SK-N-MC (cell line): ENCODE measurements at regions not wholly inside any gene's neighbourhood (a gene's known extent, or its start where the extent isn't known, plus 50 kb on each side); places are given as distances from the start of the nearest gene placed in this dataset.
"Not testable (repeated sequence)": the region's sequence is repeated elsewhere in the genome, so short reads cannot be mapped to it uniquely, and the experiment has no call there.

Experiments used
- DNase-seq: peaks from one replicate; pipeline ENCODE4 v3.0.0-alpha.2; 2011; ENCODE audit warnings: low read depth, low spot score
- H3K27ac ChIP-seq: fragments of 200-600 bp; sonication (generic); 2 replicates; pipeline ENCODE4 v1.5.1; 2016; ENCODE audit warnings: mixed run types
- H3K36me3 ChIP-seq: fragments of 200-600 bp; sonication (generic); 2 replicates; pipeline ENCODE4 v1.6.1; 2017; ENCODE audit warnings: antibody characterized with exemption, low read length, mixed read lengths; ENCODE audit not compliant: insufficient read depth
- H3K4me3 ChIP-seq: fragments of 200-600 bp; sonication (generic); 2 replicates; pipeline ENCODE4 v1.5.1; 2016
- H3K9ac ChIP-seq: fragments of 200-600 bp; sonication (generic); 2 replicates; pipeline ENCODE4 v1.8.0; 2017; ENCODE audit warnings: mixed run types, mixed read lengths; ENCODE audit not compliant: insufficient read length
- H3K9me3 ChIP-seq: fragments of 200-600 bp; sonication (generic); 2 replicates; pipeline ENCODE4 v1.6.1; 2017; ENCODE audit warnings: low read depth, mild to moderate bottlenecking, antibody characterized with exemption, low read length, moderate library complexity, mixed read lengths
- EZH2 ChIP-seq: fragments of 200-600 bp; sonication (generic); IDR thresholded peaks from one replicate; pipeline ENCODE4 v1.6.1; 2017; ENCODE audit warnings: antibody characterized with exemption
- FOXP2 ChIP-seq: optimal IDR thresholded peaks from 2 replicates; pipeline ENCODE3; 2011; ENCODE audit warnings: mild to moderate bottlenecking, moderate library complexity; ENCODE audit not compliant: insufficient read depth; ENCODE audit errors: extremely low read length, control extremely low read depth
- POLR2AphosphoS5 ChIP-seq: IDR thresholded peaks from 2 replicates; pipeline ENCODE4 v1.6.1; 2012; ENCODE audit warnings: mild to moderate bottlenecking, low read depth, low read length, borderline replicate concordance

GRCh38 chr20:12229891-12230290 is 312.2 kb downstream of the BTBD3 start:
- no peak for DNase-seq

DNA sequence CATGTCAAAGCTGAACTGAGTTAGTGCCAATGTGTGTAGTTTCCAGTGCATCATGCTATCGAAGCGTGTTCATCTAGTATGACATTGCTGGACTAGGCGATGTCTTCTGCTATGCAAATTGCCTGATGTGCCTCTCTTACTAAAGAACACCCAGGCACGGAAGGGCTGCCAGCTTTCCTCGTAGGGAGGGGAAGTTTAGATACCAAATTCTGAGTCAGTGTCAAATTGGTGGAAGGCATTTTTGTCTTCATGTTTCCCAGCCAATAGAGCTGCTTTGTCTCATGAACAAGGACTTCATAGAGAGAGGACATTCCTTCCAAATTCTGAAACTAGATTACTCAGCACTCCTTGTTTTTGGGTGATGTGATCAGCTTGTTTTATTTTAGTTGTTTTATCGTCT is 320.1 kb downstream of the BTBD3 start:
- Histone ChIP-seq H3K36me3 (no peaks in the 10 kb centered on the region), H3K9me3 (no peaks in the 10 kb centered on the region), H3K9ac (no peak overlapping the region), H3K27ac (no peak overlapping the region), H3K4me3 (no peak overlapping the region)
- TF ChIP-seq FOXP2 (no peak), POLR2AphosphoS5 (no peak), EZH2 (no peak)
- no peak for DNase-seq

More at GRCh38 chr20:12229891-12230290, 312.2 kb downstream of the BTBD3 start:
- TF ChIP-seq EZH2 (no peak), POLR2AphosphoS5 (no peak), FOXP2 (no peak)
- Histone ChIP-seq H3K9me3 (no peaks in the 10 kb centered on the region), H3K27ac (no peak overlapping the region), H3K4me3 (no peak overlapping the region), H3K9ac (no peak overlapping the region), H3K36me3 (no peaks in the 10 kb centered on the region)

DNA sequence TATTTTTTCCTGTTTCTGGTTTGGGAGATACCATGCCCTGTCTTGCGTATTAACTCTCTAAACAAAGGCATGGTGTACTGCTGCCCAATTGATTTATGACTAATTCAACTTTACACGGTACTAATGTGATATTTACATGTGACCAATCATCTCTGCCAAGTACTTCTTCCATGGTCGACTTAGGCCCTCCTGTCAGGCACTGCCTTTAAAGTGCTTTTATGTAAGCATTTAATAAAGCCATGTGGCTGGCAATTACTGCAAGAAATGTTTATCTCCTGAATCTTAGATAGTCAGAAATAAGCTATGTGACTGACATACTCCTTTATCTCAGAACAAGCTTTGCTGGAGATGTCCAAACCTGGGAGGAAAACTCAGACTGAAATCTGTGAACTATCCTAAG is 323.4 kb downstream of the BTBD3 start:
- TF ChIP-seq EZH2 (no peak), POLR2AphosphoS5 (no peak), FOXP2 (no peak)
- H3K36me3 ChIP-seq: no peaks in the 10 kb centered on the region
- no peak overlapping the region for H3K9ac ChIP-seq

GRCh38 chr20:12243327-12243726 is 325.6 kb downstream of the BTBD3 start:
- DNase-seq: no peak
- no peaks in the 10 kb centered on the region for H3K36me3 ChIP-seq
- H3K9ac ChIP-seq: no peak overlapping the region
- H3K9me3 ChIP-seq: no peaks in the 10 kb centered on the region
- no peak for TF ChIP-seq FOXP2
- TF ChIP-seq EZH2: no peak
- TF ChIP-seq POLR2AphosphoS5: no peak
- H3K4me3 ChIP-seq: no peak overlapping the region
- no peak overlapping the region for H3K27ac ChIP-seq

More for the DNA sequence above, 323.4 kb downstream of the BTBD3 start:
- no peak overlapping the region for H3K27ac ChIP-seq
- no peaks in the 10 kb centered on the region for H3K9me3 ChIP-seq
- no peak overlapping the region for H3K4me3 ChIP-seq
- DNase-seq: no peak

GRCh38 chr20:12248481-12248880 is 330.8 kb downstream of the BTBD3 start:
- Histone ChIP-seq H3K27ac (no peak overlapping the region), H3K9me3 (no peaks in the 10 kb centered on the region), H3K36me3 (no peaks in the 10 kb centered on the region), H3K9ac (no peak overlapping the region), H3K4me3 (no peak overlapping the region)
- TF ChIP-seq EZH2: no peak
- no peak for TF ChIP-seq POLR2AphosphoS5
- TF ChIP-seq FOXP2: no peak
- DNase-seq: no peak

DNA sequence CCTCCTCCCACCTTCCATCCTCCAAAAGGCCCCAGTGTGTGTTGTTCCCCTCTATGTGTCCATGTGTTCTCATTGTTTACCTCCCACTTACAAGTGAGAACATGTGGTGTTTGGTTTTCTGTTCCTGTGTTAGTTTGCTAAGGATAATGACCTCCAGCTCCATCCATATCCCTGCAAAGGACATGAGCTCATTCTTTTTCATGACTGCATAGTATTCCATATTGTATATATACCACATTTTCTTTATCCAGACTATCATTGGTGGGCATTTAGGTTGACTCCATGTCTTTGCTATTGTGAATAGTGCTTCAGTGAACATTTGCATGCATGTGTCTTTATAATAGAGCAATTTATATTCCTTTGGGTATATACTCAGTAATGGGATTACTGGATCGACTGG is 333.0 kb downstream of the BTBD3 start:
- not testable (repeated sequence) for H3K9me3 ChIP-seq, DNase-seq, H3K4me3 ChIP-seq, H3K9ac ChIP-seq, H3K27ac ChIP-seq, H3K36me3 ChIP-seq

GRCh38 chr20:12252793-12253192 is 335.1 kb downstream of the BTBD3 start:
- DNase-seq: no peak
- Histone ChIP-seq H3K27ac (no peak overlapping the region), H3K4me3 (no peak overlapping the region), H3K9me3 (no peaks in the 10 kb centered on the region), H3K36me3 (no peaks in the 10 kb centered on the region), H3K9ac (no peak overlapping the region)
- TF ChIP-seq POLR2AphosphoS5 (no peak), FOXP2 (no peak), EZH2 (no peak)

DNA sequence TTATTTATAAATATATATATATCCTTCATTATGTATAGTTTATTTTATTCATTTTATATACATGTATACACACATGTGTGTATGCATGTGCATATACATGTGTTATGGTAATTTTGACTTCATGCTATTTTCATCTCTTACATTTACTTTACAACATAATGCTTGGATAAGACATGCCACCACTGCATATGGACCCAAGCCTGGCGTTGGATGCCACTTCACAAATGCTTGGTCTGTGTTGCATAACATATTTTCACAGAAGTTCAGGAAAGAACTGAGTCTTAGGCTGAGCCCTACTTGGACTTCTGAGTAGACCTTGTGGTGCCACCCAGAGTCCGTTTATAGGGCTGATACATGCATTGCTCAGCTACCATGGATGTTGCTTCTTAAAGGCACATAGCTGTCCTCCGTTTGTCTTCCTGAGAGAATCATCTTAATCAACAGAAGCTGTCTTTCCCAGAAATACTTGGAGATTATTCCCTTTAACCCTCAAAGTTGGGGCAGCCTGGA is 337.8 kb downstream of the BTBD3 start:
- no peaks in the 10 kb centered on the region for H3K9me3 ChIP-seq

DNA sequence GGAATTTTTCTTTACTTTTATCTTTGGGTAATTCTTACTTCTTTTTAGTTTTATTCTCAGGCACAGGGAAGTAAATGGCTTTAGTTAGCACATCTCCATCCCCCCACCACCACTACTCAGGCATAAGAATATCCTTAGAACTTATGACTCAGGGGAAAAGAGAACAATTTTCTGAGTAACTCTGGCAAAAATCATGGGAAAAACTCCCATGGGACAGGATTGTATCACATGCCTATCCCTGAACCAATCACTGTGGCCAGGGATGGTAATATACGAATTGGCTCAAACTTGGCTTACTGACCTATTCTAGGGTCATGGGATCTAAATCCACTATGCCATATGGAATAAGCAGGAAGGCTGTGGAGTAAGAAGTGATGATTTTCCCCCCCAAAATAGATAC is 339.1 kb downstream of the BTBD3 start:
- Histone ChIP-seq H3K36me3 (no peaks in the 10 kb centered on the region), H3K4me3 (no peak overlapping the region), H3K9ac (no peak overlapping the region), H3K9me3 (no peaks in the 10 kb centered on the region), H3K27ac (no peak overlapping the region)
- TF ChIP-seq EZH2 (no peak), POLR2AphosphoS5 (no peak), FOXP2 (no peak)
- no peak for DNase-seq

More for the DNA sequence above, 337.8 kb downstream of the BTBD3 start:
- TF ChIP-seq EZH2: no peak
- TF ChIP-seq POLR2AphosphoS5: no peak
- no peak for TF ChIP-seq FOXP2
- H3K4me3 ChIP-seq: no peak overlapping the region
- no peak overlapping the region for H3K9ac ChIP-seq
- no peak for DNase-seq
- H3K36me3 ChIP-seq: no peaks in the 10 kb centered on the region
- no peak overlapping the region for H3K27ac ChIP-seq
